ENCODE measurements at regions not wholly inside any gene's neighbourhood (a gene's known extent, or its start where the extent isn't known, plus 50 kb on each side); places are given as distances from the start of the nearest gene placed in this dataset.

DNA sequence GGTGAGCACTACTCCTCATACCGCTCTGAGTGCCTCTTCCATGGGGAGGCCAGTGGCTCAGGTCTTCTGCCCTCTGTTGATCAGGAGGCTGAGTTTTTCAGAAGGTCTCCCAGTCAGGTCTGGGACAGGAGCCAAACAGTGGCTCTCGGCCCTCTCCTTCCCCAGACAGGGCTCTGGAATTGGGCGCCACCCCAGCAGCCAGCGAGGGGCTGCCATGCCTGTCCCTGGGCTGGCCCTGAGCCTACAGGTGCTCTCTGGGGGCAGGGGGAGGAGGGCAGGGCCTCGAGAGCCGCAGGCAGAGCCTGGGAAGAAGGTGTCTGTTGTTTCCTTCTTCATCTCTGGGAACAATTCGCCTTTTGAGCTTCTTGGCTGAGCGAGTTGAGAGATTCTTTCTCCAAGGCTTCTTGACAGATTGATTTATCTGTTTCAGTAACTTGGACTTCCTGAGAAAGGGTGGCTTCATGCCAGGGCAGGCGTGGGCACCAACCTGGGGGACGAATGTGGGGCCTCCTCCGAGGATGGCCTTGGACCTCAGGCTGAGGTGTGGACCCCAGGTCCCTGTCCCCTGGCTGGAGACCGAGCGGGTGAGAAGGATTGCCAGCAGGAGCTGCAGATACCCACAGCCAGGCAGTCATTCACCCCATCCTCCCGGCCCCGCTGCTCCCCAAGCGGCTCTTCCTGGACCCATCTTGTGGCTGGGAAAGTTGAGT, 64.7 kb upstream of the GLI2 start:
- Histone ChIP-seq H3K4me1 (ENCODE audit: insufficient read depth, low read length, severe bottlenecking) (no peaks in the 10 kb centered on the region), H3K4me2 (ENCODE audit: low read length) (no peak overlapping the region), H3K9me3 (ENCODE audit: low read length) (peaks cover 5% of the 10 kb centered on the region; the same call in 1 of the 2 replicates), H3K9me2 (ENCODE audit: low read depth, low read length) (no peaks in the 10 kb centered on the region), H3K9ac (ENCODE audit: low read length) (no peak overlapping the region), H4K20me1 (ENCODE audit: insufficient read depth, low read length) (no peaks in the 10 kb centered on the region), H3K79me2 (ENCODE audit: insufficient read depth, low read length) (no peaks in the 10 kb centered on the region), H3F3A (ENCODE audit: insufficient read depth, low read length) (no peaks in the 10 kb centered on the region), H3K27me3 (ENCODE audit: insufficient read depth, low read length) (no peaks in the 10 kb centered on the region; the same call in 1 of the 2 replicates), H3K4me3 (ENCODE audit: low read depth, low read length, poor library complexity, severe bottlenecking) (no peak overlapping the region), H3K36me3 (ENCODE audit: insufficient read depth, low read length) (no peaks in the 10 kb centered on the region), H3K27ac (ENCODE audit: low read depth, low read length, poor library complexity, severe bottlenecking) (no peak overlapping the region), H2AFZ (ENCODE audit: low read length) (no peak overlapping the region)
- TF ChIP-seq CTCF (IDR thresholded peaks at IDR 0.05; ENCODE audit: low read length) (no peak), EZH2 (IDR thresholded peaks at IDR 0.05; ENCODE audit: borderline replicate concordance, low read length) (no peak)

DNA sequence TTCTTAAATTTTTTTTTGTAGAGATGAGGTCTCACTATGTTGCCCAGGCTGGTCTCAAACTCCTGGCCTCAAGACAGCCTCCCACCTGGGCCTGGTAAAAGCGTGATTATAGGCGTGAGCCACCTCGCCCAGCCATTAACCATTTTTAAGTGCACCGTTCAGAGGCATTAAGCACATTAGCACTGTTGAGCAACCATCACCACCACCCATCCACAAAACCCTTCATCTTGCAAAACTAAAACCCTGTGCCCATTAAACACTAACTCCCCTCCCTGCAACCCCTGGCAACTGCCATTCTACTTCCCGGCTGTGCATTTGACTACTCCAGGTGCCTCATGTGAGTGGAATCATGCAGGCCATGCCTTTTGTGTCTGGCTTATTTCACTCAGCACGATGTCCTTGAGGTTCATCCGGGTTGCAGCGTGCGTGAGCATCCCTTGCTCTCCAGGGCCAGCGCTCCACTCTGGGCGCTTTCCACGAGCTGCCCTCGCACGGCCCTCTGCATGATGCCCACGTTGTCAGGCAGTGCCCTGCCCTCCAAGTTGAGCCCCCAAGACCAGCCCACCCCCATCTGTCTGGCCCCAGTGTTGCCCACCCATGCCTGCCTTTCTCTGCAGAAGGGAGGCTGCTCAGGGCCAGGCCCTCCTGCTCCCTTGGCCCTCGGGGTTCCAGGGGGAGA, 63.0 kb upstream of the GLI2 start:
- Histone ChIP-seq H3K9me3 (ENCODE audit: low read length) (no peaks in the 10 kb centered on the region), H3K27me3 (ENCODE audit: insufficient read depth, low read length) (no peaks in the 10 kb centered on the region; the same call in 1 of the 2 replicates), H3F3A (ENCODE audit: insufficient read depth, low read length) (no peaks in the 10 kb centered on the region), H3K9me2 (ENCODE audit: low read depth, low read length) (no peaks in the 10 kb centered on the region), H3K4me1 (ENCODE audit: insufficient read depth, low read length, severe bottlenecking) (no peaks in the 10 kb centered on the region), H3K4me2 (ENCODE audit: low read length) (no peak overlapping the region), H3K9ac (ENCODE audit: low read length) (no peak overlapping the region), H3K4me3 (ENCODE audit: low read depth, low read length, poor library complexity, severe bottlenecking) (no peak overlapping the region), H2AFZ (ENCODE audit: low read length) (no peak overlapping the region), H4K20me1 (ENCODE audit: insufficient read depth, low read length) (no peaks in the 10 kb centered on the region), H3K36me3 (ENCODE audit: insufficient read depth, low read length) (no peaks in the 10 kb centered on the region), H3K79me2 (ENCODE audit: insufficient read depth, low read length) (no peaks in the 10 kb centered on the region), H3K27ac (ENCODE audit: low read depth, low read length, poor library complexity, severe bottlenecking) (no peak overlapping the region)
- TF ChIP-seq EZH2 (IDR thresholded peaks at IDR 0.05; ENCODE audit: borderline replicate concordance, low read length) (no peak), CTCF (IDR thresholded peaks at IDR 0.05; ENCODE audit: low read length) (no peak)

- Histone ChIP-seq H2AFZ (ENCODE audit: low read length) (no peak overlapping the region), H3K36me3 (ENCODE audit: insufficient read depth, low read length) (no peaks in the 10 kb centered on the region), H3K4me3 (ENCODE audit: low read depth, low read length, poor library complexity, severe bottlenecking) (no peak overlapping the region), H3K9me3 (ENCODE audit: low read length) (no peaks in the 10 kb centered on the region), H3F3A (ENCODE audit: insufficient read depth, low read length) (no peaks in the 10 kb centered on the region), H3K27me3 (ENCODE audit: insufficient read depth, low read length) (no peaks in the 10 kb centered on the region), H3K4me1 (ENCODE audit: insufficient read depth, low read length, severe bottlenecking) (no peaks in the 10 kb centered on the region), H3K79me2 (ENCODE audit: insufficient read depth, low read length) (no peaks in the 10 kb centered on the region), H4K20me1 (ENCODE audit: insufficient read depth, low read length) (no peaks in the 10 kb centered on the region), H3K9me2 (ENCODE audit: low read depth, low read length) (no peaks in the 10 kb centered on the region), H3K9ac (ENCODE audit: low read length) (no peak overlapping the region), H3K4me2 (ENCODE audit: low read length) (no peak overlapping the region), H3K27ac (ENCODE audit: low read depth, low read length, poor library complexity, severe bottlenecking) (no peak overlapping the region)
- TF ChIP-seq EZH2 (IDR thresholded peaks at IDR 0.05; ENCODE audit: borderline replicate concordance, low read length), result no peak
- TF ChIP-seq CTCF (IDR thresholded peaks at IDR 0.05; ENCODE audit: low read length), result no peak
Observed at GRCh38 chr2:120673205-120673550, 62.5 kb upstream of the GLI2 start.

All from OCI-LY1 (cell line).